ENCODE measurements at regions not wholly inside any gene's neighbourhood (a gene's known extent, or its start where the extent isn't known, plus 50 kb on each side); places are given as distances from the start of the nearest gene placed in this dataset.
"Not testable (repeated sequence)": the region's sequence is repeated elsewhere in the genome, so short reads cannot be mapped to it uniquely, and the experiment has no call there.

DNA sequence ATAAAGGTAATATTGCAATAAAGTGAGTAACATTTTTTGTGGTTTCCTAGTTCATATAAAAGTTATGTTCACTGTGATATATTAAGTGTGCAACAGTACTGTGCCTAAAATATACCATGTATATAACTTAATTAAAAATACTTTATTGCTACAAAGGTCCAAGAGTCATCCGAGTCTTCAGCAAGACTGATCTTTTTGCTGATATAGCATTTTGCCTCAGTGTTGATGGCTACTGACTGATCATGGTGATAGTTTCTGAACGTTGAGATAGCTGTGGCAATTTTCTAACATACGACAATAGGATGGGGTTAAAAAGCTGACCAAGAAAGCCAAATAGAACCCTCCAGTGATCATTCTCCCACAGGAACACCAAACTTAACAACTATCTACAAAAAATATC lies 1302.7 kb downstream of the TECRL start:
- Histone ChIP-seq H3K9me3 (ENCODE audit: severe bottlenecking) (no peaks in the 10 kb centered on the region), H3K36me3 (no peaks in the 10 kb centered on the region), H3K4me3 (ENCODE audit: low read depth, low read length) (no peak overlapping the region), H3K27me3 (ENCODE audit: insufficient read depth, low read depth, severe bottlenecking) (no peaks in the 10 kb centered on the region), H3K27ac (no peak overlapping the region)
- TF ChIP-seq, protein P1, sequence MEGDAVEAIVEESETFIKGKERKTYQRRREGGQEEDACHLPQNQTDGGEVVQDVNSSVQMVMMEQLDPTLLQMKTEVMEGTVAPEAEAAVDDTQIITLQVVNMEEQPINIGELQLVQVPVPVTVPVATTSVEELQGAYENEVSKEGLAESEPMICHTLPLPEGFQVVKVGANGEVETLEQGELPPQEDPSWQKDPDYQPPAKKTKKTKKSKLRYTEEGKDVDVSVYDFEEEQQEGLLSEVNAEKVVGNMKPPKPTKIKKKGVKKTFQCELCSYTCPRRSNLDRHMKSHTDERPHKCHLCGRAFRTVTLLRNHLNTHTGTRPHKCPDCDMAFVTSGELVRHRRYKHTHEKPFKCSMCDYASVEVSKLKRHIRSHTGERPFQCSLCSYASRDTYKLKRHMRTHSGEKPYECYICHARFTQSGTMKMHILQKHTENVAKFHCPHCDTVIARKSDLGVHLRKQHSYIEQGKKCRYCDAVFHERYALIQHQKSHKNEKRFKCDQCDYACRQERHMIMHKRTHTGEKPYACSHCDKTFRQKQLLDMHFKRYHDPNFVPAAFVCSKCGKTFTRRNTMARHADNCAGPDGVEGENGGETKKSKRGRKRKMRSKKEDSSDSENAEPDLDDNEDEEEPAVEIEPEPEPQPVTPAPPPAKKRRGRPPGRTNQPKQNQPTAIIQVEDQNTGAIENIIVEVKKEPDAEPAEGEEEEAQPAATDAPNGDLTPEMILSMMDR (IDR thresholded peaks at IDR 0.05; ENCODE audit: low read depth, low read length): no peak
- DNase-seq: no peak

DNA sequence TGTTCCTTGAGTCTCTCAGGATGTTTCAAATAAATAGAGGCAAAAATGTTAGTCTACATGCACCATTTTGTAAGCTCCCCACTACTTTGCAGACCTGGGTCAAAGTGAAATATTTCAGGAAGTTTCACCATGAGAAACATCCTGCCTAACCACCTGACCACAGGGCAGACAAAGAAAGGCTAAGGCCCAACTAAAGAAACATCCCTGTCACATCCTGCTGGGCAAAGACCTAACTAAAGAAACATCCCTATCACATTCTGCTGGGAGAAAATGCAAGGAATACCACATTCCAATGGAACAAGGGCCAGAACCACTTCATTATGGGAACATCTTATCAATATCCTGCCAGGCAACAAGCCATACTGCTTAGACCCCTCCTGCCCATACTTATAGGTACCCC lies 1303.4 kb downstream of the TECRL start:
- Histone ChIP-seq H3K36me3 (no peaks in the 10 kb centered on the region), H3K27ac (no peak overlapping the region), H3K9me3 (ENCODE audit: severe bottlenecking) (no peaks in the 10 kb centered on the region), H3K4me3 (ENCODE audit: low read depth, low read length) (no peak overlapping the region), H3K27me3 (ENCODE audit: insufficient read depth, low read depth, severe bottlenecking) (no peaks in the 10 kb centered on the region)
- TF ChIP-seq, protein P1 (IDR thresholded peaks at IDR 0.05; ENCODE audit: low read depth, low read length): no peak
- no peak for DNase-seq

DNA sequence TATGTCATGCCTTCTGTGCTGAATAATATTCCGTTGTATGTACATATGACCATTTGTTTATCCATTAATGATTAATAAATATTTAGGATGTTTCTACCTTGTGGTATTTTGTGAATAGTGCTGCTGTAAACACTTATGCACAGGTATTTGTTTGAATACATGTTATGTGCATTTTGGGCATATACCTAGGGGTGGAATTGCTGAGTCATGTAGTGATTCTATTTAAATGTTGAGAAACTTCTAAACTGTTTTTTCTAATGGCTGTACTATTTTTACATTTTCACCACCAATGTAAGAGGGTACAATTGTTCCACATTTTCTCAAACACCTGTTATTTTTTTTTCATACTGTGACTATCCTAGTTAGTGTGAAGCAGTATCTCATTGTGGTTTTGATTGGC lies 1318.6 kb downstream of the TECRL start:
- H3K36me3 ChIP-seq: no peaks in the 10 kb centered on the region
- no peak overlapping the region for H3K27ac ChIP-seq
- TF ChIP-seq, protein P1 (IDR thresholded peaks at IDR 0.05; ENCODE audit: low read depth, low read length): no peak
- no peaks in the 10 kb centered on the region for H3K9me3 ChIP-seq (ENCODE audit: severe bottlenecking)
- no peak for DNase-seq
- no peaks in the 10 kb centered on the region for H3K27me3 ChIP-seq (ENCODE audit: insufficient read depth, low read depth, severe bottlenecking)
- no peak overlapping the region for H3K4me3 ChIP-seq (ENCODE audit: low read depth, low read length)

DNA sequence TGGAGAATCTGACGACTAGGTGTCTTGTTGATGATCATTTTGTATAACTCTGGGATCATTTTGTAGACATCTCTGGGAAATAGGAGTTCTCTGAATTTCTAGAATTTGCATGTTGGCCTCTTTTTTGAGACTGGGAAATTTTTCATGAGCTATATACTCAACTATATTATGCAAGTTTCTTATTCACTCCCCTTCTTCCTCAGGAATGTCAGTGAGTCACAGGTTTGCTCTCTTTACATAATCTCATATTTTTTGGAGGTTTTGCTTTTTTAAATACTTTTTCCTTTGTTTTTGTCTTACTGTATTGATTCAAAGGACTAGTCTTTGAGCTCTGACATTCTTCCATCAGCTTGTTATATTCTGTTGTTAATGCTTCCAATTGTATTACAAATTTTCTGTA lies 1324.2 kb downstream of the TECRL start:
- no peak overlapping the region for H3K4me3 ChIP-seq (ENCODE audit: low read depth, low read length)
- no peaks in the 10 kb centered on the region for H3K9me3 ChIP-seq (ENCODE audit: severe bottlenecking)
- H3K27me3 ChIP-seq (ENCODE audit: insufficient read depth, low read depth, severe bottlenecking): no peaks in the 10 kb centered on the region
- no peaks in the 10 kb centered on the region for H3K36me3 ChIP-seq
- TF ChIP-seq, protein P1 (IDR thresholded peaks at IDR 0.05; ENCODE audit: low read depth, low read length): no peak
- no peak for DNase-seq
- no peak overlapping the region for H3K27ac ChIP-seq

DNA sequence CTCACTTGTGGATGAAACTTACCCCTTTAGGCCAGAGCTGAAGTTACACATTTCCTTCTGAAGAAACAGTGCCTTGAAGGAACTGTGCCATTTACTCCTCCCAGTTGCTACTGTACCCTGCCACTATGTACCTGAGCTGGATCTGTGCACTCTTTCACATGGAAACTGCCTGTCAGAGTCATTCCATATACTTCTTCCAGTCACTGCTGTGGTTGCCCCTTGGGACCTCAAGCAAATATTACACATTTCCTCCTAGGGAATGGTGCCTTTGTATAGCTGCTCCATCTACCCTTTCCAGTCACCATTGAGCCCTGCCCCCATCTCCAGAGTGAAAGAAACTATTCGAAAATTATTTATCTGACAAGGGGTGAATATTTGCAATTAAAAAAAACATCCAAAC lies 1328.3 kb downstream of the TECRL start:
- Histone ChIP-seq H3K9me3 (ENCODE audit: severe bottlenecking) (peaks cover 3% of the 10 kb centered on the region), H3K27ac (no peak overlapping the region), H3K36me3 (no peaks in the 10 kb centered on the region), H3K27me3 (ENCODE audit: insufficient read depth, low read depth, severe bottlenecking) (no peaks in the 10 kb centered on the region), H3K4me3 (ENCODE audit: low read depth, low read length) (no peak overlapping the region)
- no peak for DNase-seq
- TF ChIP-seq, protein P1 (IDR thresholded peaks at IDR 0.05; ENCODE audit: low read depth, low read length): no peak

DNA sequence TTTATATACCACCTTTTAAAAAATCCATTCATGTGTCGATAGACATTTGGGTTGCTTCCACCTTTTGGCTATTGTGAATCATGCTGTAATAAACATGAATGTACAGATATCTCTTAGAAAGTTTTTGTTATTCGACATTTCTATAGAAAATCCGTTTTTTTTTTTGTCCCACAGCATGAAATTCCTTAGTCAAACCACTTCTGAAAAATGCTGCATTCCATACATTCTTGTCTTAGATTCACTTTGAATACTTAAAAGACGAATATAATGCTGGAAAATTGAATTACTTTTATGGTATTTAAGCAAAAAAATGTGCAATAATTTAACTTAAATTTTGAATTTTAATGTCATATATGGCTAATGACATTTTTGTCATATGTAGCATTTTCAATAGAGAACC lies 1345.5 kb downstream of the TECRL start:
- Histone ChIP-seq H3K27ac (no peak overlapping the region), H3K36me3 (no peaks in the 10 kb centered on the region), H3K9me3 (ENCODE audit: severe bottlenecking) (no peaks in the 10 kb centered on the region), H3K4me3 (ENCODE audit: low read depth, low read length) (no peak overlapping the region), H3K27me3 (ENCODE audit: insufficient read depth, low read depth, severe bottlenecking) (no peaks in the 10 kb centered on the region)
- no peak for DNase-seq
- TF ChIP-seq, protein P1 (IDR thresholded peaks at IDR 0.05; ENCODE audit: low read depth, low read length): no peak

DNA sequence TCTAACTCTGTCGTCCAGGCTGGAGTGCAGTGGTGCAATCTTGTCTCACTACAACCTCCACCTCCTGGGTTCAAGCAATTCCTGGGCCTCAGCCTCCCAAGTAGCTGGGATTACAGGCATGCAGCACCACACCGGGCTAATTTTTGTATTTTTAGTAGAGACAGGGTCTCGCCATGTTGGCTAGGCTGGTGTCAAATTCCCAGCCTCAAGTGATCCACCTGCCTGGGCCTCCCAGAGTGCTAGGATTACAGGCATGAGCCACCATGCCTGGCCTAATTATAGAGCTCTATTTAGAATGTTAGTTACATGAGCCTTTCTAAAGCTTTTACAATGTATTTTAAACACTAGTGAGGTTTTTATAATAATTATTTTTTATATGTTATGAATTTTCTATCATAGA lies 1346.4 kb downstream of the TECRL start:
- H3K36me3 ChIP-seq; H3K4me3 ChIP-seq (ENCODE audit: low read depth, low read length); H3K27me3 ChIP-seq (ENCODE audit: insufficient read depth, low read depth, severe bottlenecking); H3K9me3 ChIP-seq (ENCODE audit: severe bottlenecking); H3K27ac ChIP-seq; DNase-seq: not testable (repeated sequence)
